GM12878 (cell line): ENCODE measurements at regions not wholly inside any gene's neighbourhood (a gene's known extent, or its start where the extent isn't known, plus 50 kb on each side); places are given as distances from the start of the nearest gene placed in this dataset.
"Not testable (repeated sequence)": the region's sequence is repeated elsewhere in the genome, so short reads cannot be mapped to it uniquely, and the experiment has no call there.

Experiments
- ATAC-seq: fragments of 200-7000 bp; cut with Tn5 transposase; 3 replicates; pipeline ENCODE4 v1.9.1; 2020; ENCODE audit warnings: mild to moderate bottlenecking, moderate library complexity
- BruUV-seq: library from RNA; stranded (reverse); fragments of 400-500 nt; replicated peaks from 2 replicates; lab custom pipeline; 2021; lab: Mats Ljungman, UMichigan
- CTCF ChIA-PET: fragments of 300-600 bp; sonication (Branson Sonifier 250); formaldehyde crosslinking; extraction: SDS; loops from one replicate; lab custom pipeline; 2021; ENCODE audit warnings: inconsistent platforms; lab: Yijun Ruan, JAX
- POLR2A ChIA-PET: fragments of 350-600 bp; formaldehyde crosslinking; extraction: SDS; loops from one replicate; lab custom pipeline; 2021; ENCODE audit warnings: inconsistent platforms; lab: Charles Lee
- RAD21 ChIA-PET: fragments of 300-600 bp; sonication (Branson Sonifier 250); formaldehyde crosslinking; loops from one replicate; lab custom pipeline; 2023; ENCODE audit warnings: antibody characterized with exemption; ENCODE audit not compliant: unreplicated experiment; lab: Charles Lee
- SMC1A ChIA-PET: fragments of 300-600 bp; sonication (Branson Sonifier 250); formaldehyde crosslinking; loops from one replicate; lab custom pipeline; 2023; ENCODE audit not compliant: unreplicated experiment, uncharacterized antibody; lab: Charles Lee
- DNase-seq: peaks from one replicate; pipeline ENCODE4 v3.0.0-alpha.2; 2011; ENCODE audit warnings: low read depth, low spot score
- FAIRE-seq: peaks from 3 replicates; lab custom pipeline; 2011; peaks lifted over from hg19 to GRCh38; lab: Jason Lieb, UNC
- H2AFZ ChIP-seq: 2 replicates; pipeline ENCODE4 v1.6.0; 2011; ENCODE audit warnings: low read depth, low read length, control low read depth; ENCODE audit not compliant: control insufficient read depth
- H3K27ac ChIP-seq: 2 replicates; pipeline ENCODE4 v1.5.1; 2011; ENCODE audit warnings: control low read depth; ENCODE audit not compliant: control insufficient read depth, insufficient read depth
- H3K27me3 ChIP-seq, 2 experiments: replicated peaks in 1 of 2; 2 replicates each; pipeline versions ENCODE4 v1.6.0 to v1.6.1; 2011; ENCODE audit warnings: low read length in 1 of 2; ENCODE audit not compliant: control insufficient read depth in 2 of 2, insufficient read depth in 2 of 2
- H3K36me3 ChIP-seq, 2 experiments: 2 replicates each; pipeline ENCODE4 v1.5.1; 2011; ENCODE audit warnings: low read length in 1 of 2; ENCODE audit not compliant: control insufficient read depth in 2 of 2, insufficient read depth in 2 of 2
- H3K4me1 ChIP-seq: 2 replicates; pipeline ENCODE4 v1.6.1; 2011; ENCODE audit warnings: mild to moderate bottlenecking, low read length, moderate library complexity, mixed read lengths; ENCODE audit not compliant: control insufficient read depth, insufficient read depth
- H3K4me2 ChIP-seq: 2 replicates; pipeline ENCODE4 v1.6.0; 2011; ENCODE audit warnings: control low read depth; ENCODE audit not compliant: control insufficient read depth, insufficient read depth
- H3K4me3 ChIP-seq: fragments of 200-600 bp; sonication (generic); 2 replicates; pipeline ENCODE4 v1.5.1; 2016
- H3K79me2 ChIP-seq: 2 replicates; pipeline ENCODE4 v1.6.0; 2011; ENCODE audit warnings: low read length; ENCODE audit not compliant: control insufficient read depth, insufficient read depth
- H3K9ac ChIP-seq: 2 replicates; pipeline ENCODE4 v1.8.0; 2011; ENCODE audit warnings: low read length, control low read depth, mixed read lengths; ENCODE audit not compliant: control insufficient read depth, insufficient read depth
- H3K9me3 ChIP-seq: replicated peaks from 3 replicates; pipeline ENCODE4 v1.5.1; 2011; ENCODE audit warnings: mild to moderate bottlenecking, low read length; ENCODE audit not compliant: control insufficient read depth, insufficient read depth
- H4K20me1 ChIP-seq: 2 replicates; pipeline ENCODE4 v1.6.0; 2011; ENCODE audit not compliant: control insufficient read depth, insufficient read depth
- ASH2L ChIP-seq: fragments of 300-600, 200-600 bp; sonication (generic); IDR thresholded peaks from 2 replicates; pipeline ENCODE4 v1.6.1; 2017; ENCODE audit warnings: low read depth, mild to moderate bottlenecking, borderline replicate concordance
- SMC3 ChIP-seq: IDR thresholded peaks from 2 replicates; pipeline ENCODE4 v1.6.1; 2011; ENCODE audit warnings: low read length, improper control_type of control experiment, borderline replicate concordance
- ZBTB4 ChIP-seq: fragments of 450-650 bp; formaldehyde crosslinking; IDR thresholded peaks from 2 replicates; pipeline ENCODE4 v1.4.0; 2022; ENCODE audit warnings: mild to moderate bottlenecking, moderate library complexity
- WGBS: methylation state at CpG from one replicate; pipeline ENCODE4 v1.1.6; 2016; ENCODE audit warnings: low lambda C conversion rate; ENCODE audit not compliant: insufficient replicate concordance, insufficient coverage; ENCODE audit errors: missing lambda C conversion rate; 5-methylcytosine and 5-hydroxymethylcytosine counted together
- in situ Hi-C: fragments of 300-500 bp; cut with MboI; formaldehyde crosslinking; loops from 9 replicates; pipeline ENCODE4 v1.14.3; 2018; ENCODE audit warnings: mixed read lengths
- intact Hi-C: fragments of 100-400 bp; cut with micrococcal nuclease; formaldehyde crosslinking; loops from one replicate; pipeline ENCODE4 v1.14.2; 2022; ENCODE audit not compliant: unreplicated experiment

DNA sequence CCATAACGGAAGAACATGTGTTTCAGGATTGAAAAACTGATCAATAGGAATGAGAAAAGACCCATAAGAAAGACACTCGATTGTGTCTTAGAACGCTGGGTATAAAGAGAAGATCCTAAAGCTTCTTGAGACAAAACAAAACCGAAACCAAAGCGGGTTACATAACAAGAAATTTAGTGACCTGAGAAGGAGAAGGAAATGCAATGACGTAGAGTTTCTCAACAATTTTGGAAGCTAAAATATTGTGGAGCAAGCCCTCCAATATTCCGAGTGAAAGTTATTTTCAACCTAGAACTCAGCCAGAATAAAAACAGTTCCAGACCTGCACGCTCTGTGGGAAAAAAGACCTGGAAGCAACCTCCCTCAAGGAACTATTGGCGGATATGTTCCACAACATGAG is 81.9 kb upstream of the FREM1 start (continued):
- TF ChIP-seq ZBTB4 (CRISPR knock-in tag) = no peak
- no peak for TF ChIP-seq SMC3
- TF ChIP-seq ASH2L = no peak

- H3K79me2 ChIP-seq, H3K4me3 ChIP-seq, SMC1A ChIA-PET, H3K9me3 ChIP-seq, H3K27ac ChIP-seq, H4K20me1 ChIP-seq, in situ Hi-C loops, H3K27me3 ChIP-seq, DNase-seq, H2AFZ ChIP-seq, H3K4me1 ChIP-seq, intact Hi-C loops, FAIRE-seq, RAD21 ChIA-PET, POLR2A ChIA-PET, H3K9ac ChIP-seq, H3K4me2 ChIP-seq, ATAC-seq, H3K36me3 ChIP-seq, BruUV-seq, CTCF ChIA-PET: not testable (repeated sequence)
- WGBS = 17% methylated on average over 6 of the region's 6 CpGs
Observed at GRCh38 chr9:14990647-14991046, 80.4 kb upstream of the FREM1 start.
